Muscle layer of duodenum (tissue), 2 donors: ENCODE measurements at regions not wholly inside any gene's neighbourhood (a gene's known extent, or its start where the extent isn't known, plus 50 kb on each side); places are given as distances from the start of the nearest gene placed in this dataset.
A peak's percentile ranks its signal among the peaks of the same experiment; 100 is the strongest.
"Not testable (repeated sequence)": the region's sequence is repeated elsewhere in the genome, so short reads cannot be mapped to it uniquely, and the experiment has no call there.

Experiments
- H3K27ac ChIP-seq: one replicate; pipeline ENCODE4 v1.7.0; 2013; ENCODE audit warnings: mild to moderate bottlenecking, low read length
- H3K27me3 ChIP-seq: one replicate; pipeline ENCODE4 v1.7.0; 2013; ENCODE audit warnings: low read depth, mild to moderate bottlenecking, control low read depth, low read length
- H3K36me3 ChIP-seq, 2 donors: one replicate each; pipeline ENCODE4 v1.7.0; 2013; ENCODE audit warnings: low read length in 2 of 2, control low read depth in 1 of 2, mild to moderate bottlenecking in 1 of 2; ENCODE audit not compliant: insufficient read depth in 2 of 2, control insufficient read depth in 1 of 2
- H3K4me1 ChIP-seq, 2 donors: one replicate each; pipeline ENCODE4 v1.7.0; 2013; ENCODE audit warnings: low read length in 2 of 2, mild to moderate bottlenecking in 2 of 2, control low read depth in 1 of 2, moderate library complexity in 1 of 2; ENCODE audit not compliant: insufficient read depth in 2 of 2, control insufficient read depth in 1 of 2
- H3K4me3 ChIP-seq, 2 donors: one replicate each; pipeline ENCODE4 v1.7.0; 2013; ENCODE audit warnings: low read length in 2 of 2, low read depth in 1 of 2, mild to moderate bottlenecking in 1 of 2
- H3K9me3 ChIP-seq, 2 donors: one replicate each; pipeline ENCODE4 v1.7.0; 2013; ENCODE audit warnings: low read length in 2 of 2, control low read depth in 1 of 2, mild to moderate bottlenecking in 1 of 2; ENCODE audit not compliant: control insufficient read depth in 1 of 2
- donor health status: healthy.

- Histone ChIP-seq H3K27me3 (no peaks in the 10 kb centered on the region), H3K27ac (no peak overlapping the region), H3K4me3 (no peak overlapping the region), H3K36me3 (no peaks in the 10 kb centered on the region), H3K9me3 (no peaks in the 10 kb centered on the region), H3K4me1 (no peaks in the 10 kb centered on the region)
Measured at GRCh38 chr6:150744522-150745260, 120.8 kb upstream of the MTHFD1L start.

- no peaks in the 10 kb centered on the region for H3K36me3 ChIP-seq
- no peaks in the 10 kb centered on the region for H3K9me3 ChIP-seq
- H3K4me1 ChIP-seq: no peaks in the 10 kb centered on the region
- H3K27ac ChIP-seq: no peak overlapping the region
- no peak overlapping the region for H3K4me3 ChIP-seq
- H3K27me3 ChIP-seq: no peaks in the 10 kb centered on the region
Measured at GRCh38 chr6:150745896-150746295, 119.6 kb upstream of the MTHFD1L start.

GRCh38 chr6:150747155-150747554, 118.3 kb upstream of the MTHFD1L start:
- no peak overlapping the region for H3K27ac ChIP-seq

GRCh38 chr6:150749091-150749670, 116.3 kb upstream of the MTHFD1L start:
- no peaks in the 10 kb centered on the region for H3K9me3 ChIP-seq
- no peaks in the 10 kb centered on the region for H3K4me1 ChIP-seq
- no peak overlapping the region for H3K27ac ChIP-seq
- no peaks in the 10 kb centered on the region for H3K36me3 ChIP-seq
- no peak overlapping the region for H3K4me3 ChIP-seq
- H3K27me3 ChIP-seq: no peaks in the 10 kb centered on the region

More at GRCh38 chr6:150747155-150747554, 118.3 kb upstream of the MTHFD1L start:
- Histone ChIP-seq H3K9me3 (no peaks in the 10 kb centered on the region), H3K36me3 (no peaks in the 10 kb centered on the region), H3K4me1 (no peaks in the 10 kb centered on the region), H3K4me3 (no peak overlapping the region), H3K27me3 (no peaks in the 10 kb centered on the region)

GRCh38 chr6:150751296-150751695, 114.2 kb upstream of the MTHFD1L start:
- H3K4me1 ChIP-seq: no peaks in the 10 kb centered on the region

GRCh38 chr6:150752409-150752808, 113.1 kb upstream of the MTHFD1L start:
- Histone ChIP-seq H3K4me3 (no peak overlapping the region), H3K9me3 (no peaks in the 10 kb centered on the region), H3K27ac (no peak overlapping the region), H3K4me1 (no peaks in the 10 kb centered on the region), H3K27me3 (no peaks in the 10 kb centered on the region), H3K36me3 (no peaks in the 10 kb centered on the region)

More at GRCh38 chr6:150751296-150751695, 114.2 kb upstream of the MTHFD1L start:
- H3K27me3 ChIP-seq: no peaks in the 10 kb centered on the region
- H3K27ac ChIP-seq: no peak overlapping the region
- H3K4me3 ChIP-seq: no peak overlapping the region
- H3K36me3 ChIP-seq: no peaks in the 10 kb centered on the region
- no peaks in the 10 kb centered on the region for H3K9me3 ChIP-seq

GRCh38 chr6:150753371-150754064, 112.0 kb upstream of the MTHFD1L start:
- Histone ChIP-seq H3K27ac (no peak overlapping the region), H3K36me3 (no peaks in the 10 kb centered on the region), H3K4me1 (no peaks in the 10 kb centered on the region), H3K27me3 (no peaks in the 10 kb centered on the region), H3K9me3 (no peaks in the 10 kb centered on the region), H3K4me3 (peak overlapping the region in 1 of 2 donors; percentile 6)

- H3K9me3 ChIP-seq: no peaks in the 10 kb centered on the region
- no peak overlapping the region for H3K4me3 ChIP-seq
- no peaks in the 10 kb centered on the region for H3K27me3 ChIP-seq
- no peaks in the 10 kb centered on the region for H3K36me3 ChIP-seq
- H3K4me1 ChIP-seq: no peaks in the 10 kb centered on the region
- no peak overlapping the region for H3K27ac ChIP-seq
Measured at GRCh38 chr6:150755042-150755441, 110.5 kb upstream of the MTHFD1L start.

- Histone ChIP-seq H3K27ac (no peak overlapping the region), H3K36me3 (no peaks in the 10 kb centered on the region), H3K27me3 (no peaks in the 10 kb centered on the region), H3K4me1 (no peaks in the 10 kb centered on the region), H3K4me3 (no peak overlapping the region), H3K9me3 (no peaks in the 10 kb centered on the region)
Measured at GRCh38 chr6:150755524-150755923, 110.0 kb upstream of the MTHFD1L start.

- Histone ChIP-seq H3K27ac (no peak overlapping the region), H3K4me1 (no peaks in the 10 kb centered on the region), H3K27me3 (no peaks in the 10 kb centered on the region), H3K36me3 (no peaks in the 10 kb centered on the region), H3K4me3 (no peak overlapping the region), H3K9me3 (no peaks in the 10 kb centered on the region)
Measured at GRCh38 chr6:150756173-150756572, 109.3 kb upstream of the MTHFD1L start.

GRCh38 chr6:150757807-150758206, 107.7 kb upstream of the MTHFD1L start:
- not testable (repeated sequence) for H3K4me1 ChIP-seq

More at GRCh38 chr6:150757807-150758206, 107.7 kb upstream of the MTHFD1L start:
- not testable (repeated sequence) for H3K27me3 ChIP-seq, H3K4me3 ChIP-seq, H3K27ac ChIP-seq, H3K9me3 ChIP-seq, H3K36me3 ChIP-seq
